Endothelial cell of umbilical vein (primary cell): ENCODE measurements at regions not wholly inside any gene's neighbourhood (a gene's known extent, or its start where the extent isn't known, plus 50 kb on each side); places are given as distances from the start of the nearest gene placed in this dataset.

Source experiments
- BruUV-seq: library from RNA; stranded (reverse); fragments of 400-500 nt; replicated peaks from 2 replicates; lab custom pipeline; 2021; lab: Mats Ljungman, UMichigan
- CTCF ChIA-PET: fragments of 300-600, 350-600 bp; sonication (Branson Sonifier 250); formaldehyde crosslinking; loops from one replicate; lab custom pipeline; 2021; ENCODE audit warnings: antibody characterized with exemption, inconsistent platforms; lab: Charles Lee
- POLR2A ChIA-PET: fragments of 300-600, 350-600 bp; sonication (Branson Sonifier 250); formaldehyde crosslinking; loops from one replicate; lab custom pipeline; 2021; ENCODE audit warnings: antibody characterized with exemption, inconsistent platforms; lab: Charles Lee
- DNase-seq: peaks from one replicate; pipeline ENCODE4 v3.0.0-alpha.2; 2011; ENCODE audit warnings: low read depth, low spot score
- FAIRE-seq: peaks from 2 replicates; lab custom pipeline; 2011; peaks lifted over from hg19 to GRCh38; lab: Jason Lieb, UNC
- H2AFZ ChIP-seq: 2 replicates; pipeline ENCODE4 v1.6.0; 2012; ENCODE audit warnings: low read depth, low read length, control low read depth, inconsistent platforms
- H3K27ac ChIP-seq: 2 replicates; pipeline ENCODE4 v1.5.1; 2011; ENCODE audit warnings: low read depth, mild to moderate bottlenecking, control low read depth, low read length, moderate library complexity; ENCODE audit not compliant: insufficient read depth
- H3K27me3 ChIP-seq, 2 experiments: 2 replicates each; pipeline versions ENCODE4 v1.6.0 to v1.6.1; 2011; ENCODE audit warnings: low read length in 2 of 2, mixed read lengths in 1 of 2; ENCODE audit not compliant: control insufficient read depth in 2 of 2, insufficient read depth in 2 of 2
- H3K36me3 ChIP-seq, 2 experiments: 2 replicates in 1 of 2; 3 replicates in 1 of 2; pipeline ENCODE4 v1.5.1; 2011; ENCODE audit warnings: low read length in 2 of 2, mild to moderate bottlenecking in 1 of 2, moderate library complexity in 1 of 2; ENCODE audit not compliant: control insufficient read depth in 2 of 2, insufficient read depth in 2 of 2; ENCODE audit errors: extremely low read depth in 1 of 2
- H3K4me1 ChIP-seq: 3 replicates; pipeline ENCODE4 v1.5.1; 2011; ENCODE audit warnings: mild to moderate bottlenecking, low read length; ENCODE audit not compliant: control insufficient read depth, insufficient read depth; ENCODE audit errors: extremely low read depth
- H3K4me2 ChIP-seq: 2 replicates; pipeline ENCODE4 v1.6.1; 2011; ENCODE audit warnings: low read length, control low read depth, mixed read lengths; ENCODE audit not compliant: insufficient read depth
- H3K4me3 ChIP-seq, 3 experiments: fragments of 200-600 bp in 1 of 3; sonication (generic), shearing (Covaris generic) in 1 of 3; replicated peaks in 1 of 3; 2 replicates each; pipeline ENCODE4 v1.5.1; 2011 to 2016; ENCODE audit warnings: control low read depth in 3 of 3, low read length in 3 of 3, mild to moderate bottlenecking in 2 of 3, inconsistent platforms in 1 of 3, low read depth in 1 of 3, moderate library complexity in 1 of 3; ENCODE audit not compliant: insufficient read depth in 1 of 3
- H3K79me2 ChIP-seq: 2 replicates; pipeline ENCODE4 v1.6.0; 2012; ENCODE audit warnings: low read length, inconsistent platforms; ENCODE audit not compliant: control insufficient read depth, insufficient read depth
- H3K9ac ChIP-seq: replicated peaks from 2 replicates; pipeline ENCODE3; 2011; ENCODE audit warnings: low read length, control low read depth; ENCODE audit not compliant: insufficient read depth; ENCODE audit errors: extremely low read depth
- H3K9me1 ChIP-seq: replicated peaks from 3 replicates; pipeline ENCODE4 v1.6.0; 2011; ENCODE audit warnings: mild to moderate bottlenecking, low read length; ENCODE audit not compliant: control insufficient read depth, insufficient read depth; ENCODE audit errors: extremely low read depth
- H3K9me3 ChIP-seq: replicated peaks from 2 replicates; pipeline ENCODE4 v1.5.1; 2012; ENCODE audit warnings: low read length, inconsistent platforms; ENCODE audit not compliant: control insufficient read depth, insufficient read depth
- H4K20me1 ChIP-seq: replicated peaks from 2 replicates; pipeline ENCODE3; 2011; ENCODE audit warnings: mild to moderate bottlenecking, low read length; ENCODE audit not compliant: control insufficient read depth, insufficient read depth; ENCODE audit errors: extremely low read depth
- EZH2 ChIP-seq: IDR thresholded peaks from 2 replicates; pipeline ENCODE4 v1.6.1; 2012; ENCODE audit warnings: borderline replicate concordance, low read depth, mild to moderate bottlenecking, moderate library complexity, low read length, inconsistent platforms; ENCODE audit not compliant: severe bottlenecking
- FOS ChIP-seq: IDR thresholded peaks from 2 replicates; pipeline ENCODE4 v1.6.1; 2011; ENCODE audit warnings: mild to moderate bottlenecking, low read length, moderate library complexity, borderline replicate concordance; ENCODE audit not compliant: insufficient read depth
- GATA2 ChIP-seq: IDR thresholded peaks from 2 replicates; pipeline ENCODE4 v1.7.0; 2011; ENCODE audit warnings: low read depth, mild to moderate bottlenecking, moderate library complexity, mixed read lengths, low read length; ENCODE audit not compliant: insufficient read length, insufficient read depth
- JUN ChIP-seq: IDR thresholded peaks from 2 replicates; pipeline ENCODE4 v1.6.1; 2011; ENCODE audit warnings: borderline replicate concordance, low read depth; ENCODE audit not compliant: insufficient read length, insufficient read depth
- MYC ChIP-seq: IDR thresholded peaks from one replicate; pipeline ENCODE4 v1.6.1; 2011; ENCODE audit warnings: mild to moderate bottlenecking, low read depth, low read length
- POLR2A ChIP-seq: IDR thresholded peaks from 2 replicates; pipeline ENCODE4 v1.6.1; 2012; ENCODE audit warnings: low read depth, mild to moderate bottlenecking, control low read depth, low read length
- POLR2AphosphoS5 ChIP-seq: IDR thresholded peaks from 2 replicates; pipeline ENCODE4 v1.6.1; 2012; ENCODE audit warnings: low read depth, mild to moderate bottlenecking, control low read depth, low read length, moderate library complexity; ENCODE audit not compliant: insufficient read depth
- dilution Hi-C: fragments of 300-500 bp; cut with MboI; formaldehyde crosslinking; loops from one replicate; pipeline ENCODE4 v1.15.0; 2019; ENCODE audit warnings: low sequenced_read_pairs; ENCODE audit not compliant: extremely low pct_ligation_motif_present
- intact Hi-C: fragments of 100-400 bp; cut with micrococcal nuclease; formaldehyde crosslinking; loops from one replicate; pipeline ENCODE4 v1.10.0; 2022
- TF ChIP-seq, protein P1 (sequence below): IDR thresholded peaks from 2 replicates; pipeline ENCODE4 v1.6.1; 2011; ENCODE audit not compliant: insufficient read depth, insufficient read length
- TF ChIP-seq, protein P2 (sequence below), 2 donors: IDR thresholded peaks; 1 replicate in 1 of 2; 2 replicates in 1 of 2; pipeline ENCODE4 v1.5.1; 2011; ENCODE audit warnings: low read length in 2 of 2, mild to moderate bottlenecking in 2 of 2, moderate library complexity in 2 of 2, control low read depth in 1 of 2, inconsistent platforms in 1 of 2, low read depth in 1 of 2; ENCODE audit not compliant: insufficient read depth in 1 of 2; ENCODE audit errors: extremely low read depth in 1 of 2

DNA sequence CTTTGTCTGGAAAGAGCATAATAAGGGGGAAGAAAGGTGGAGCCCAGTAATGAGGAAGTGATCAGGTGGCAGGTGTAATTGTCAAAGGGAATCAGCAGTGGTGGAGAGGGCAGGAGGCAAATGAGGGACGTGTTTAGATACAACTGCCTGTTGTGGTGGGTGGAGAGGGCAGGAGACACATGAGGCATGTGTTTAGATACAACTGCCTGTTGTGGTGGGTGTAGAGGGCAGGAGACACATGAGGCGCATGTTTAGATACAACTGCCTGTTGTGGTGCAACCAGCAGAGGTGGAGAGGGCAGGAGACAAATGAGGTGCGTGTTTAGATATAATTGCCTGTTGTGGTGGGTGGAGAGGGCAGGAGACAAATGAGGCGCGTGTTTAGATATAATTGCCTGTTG lies 173.1 kb downstream of the ANKRD30B start:
- Histone ChIP-seq H3K36me3 (no peaks in the 10 kb centered on the region), H3K27me3 (no peaks in the 10 kb centered on the region), H3K9me3 (peaks cover 2% of the 10 kb centered on the region), H3K79me2 (no peaks in the 10 kb centered on the region), H3K9ac (no peak overlapping the region), H3K4me3 (no peak overlapping the region), H4K20me1 (no peaks in the 10 kb centered on the region), H3K9me1 (no peaks in the 10 kb centered on the region), H3K4me2 (no peak overlapping the region), H3K27ac (no peak overlapping the region), H2AFZ (no peak overlapping the region), H3K4me1 (no peaks in the 10 kb centered on the region)
- no peak for DNase-seq
- CTCF ChIA-PET, result no interaction called here
- intact Hi-C loops, result loop anchor here (10.0 kb wide), 1 partner anchor 54 kb away; no protein-coding TSS in a partner anchor
- no TSS peak for BruUV-seq
- dilution Hi-C loops, result no loop called here
- POLR2A ChIA-PET, result no interaction called here
- no peak for FAIRE-seq
- TF ChIP-seq MYC (no peak), EZH2 (no peak), FOS (no peak), JUN (no peak), GATA2 (no peak), POLR2A (no peak), POLR2AphosphoS5 (no peak)
- TF ChIP-seq, protein P1, sequence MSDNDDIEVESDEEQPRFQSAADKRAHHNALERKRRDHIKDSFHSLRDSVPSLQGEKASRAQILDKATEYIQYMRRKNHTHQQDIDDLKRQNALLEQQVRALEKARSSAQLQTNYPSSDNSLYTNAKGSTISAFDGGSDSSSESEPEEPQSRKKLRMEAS, result no peak
- TF ChIP-seq, protein P2, sequence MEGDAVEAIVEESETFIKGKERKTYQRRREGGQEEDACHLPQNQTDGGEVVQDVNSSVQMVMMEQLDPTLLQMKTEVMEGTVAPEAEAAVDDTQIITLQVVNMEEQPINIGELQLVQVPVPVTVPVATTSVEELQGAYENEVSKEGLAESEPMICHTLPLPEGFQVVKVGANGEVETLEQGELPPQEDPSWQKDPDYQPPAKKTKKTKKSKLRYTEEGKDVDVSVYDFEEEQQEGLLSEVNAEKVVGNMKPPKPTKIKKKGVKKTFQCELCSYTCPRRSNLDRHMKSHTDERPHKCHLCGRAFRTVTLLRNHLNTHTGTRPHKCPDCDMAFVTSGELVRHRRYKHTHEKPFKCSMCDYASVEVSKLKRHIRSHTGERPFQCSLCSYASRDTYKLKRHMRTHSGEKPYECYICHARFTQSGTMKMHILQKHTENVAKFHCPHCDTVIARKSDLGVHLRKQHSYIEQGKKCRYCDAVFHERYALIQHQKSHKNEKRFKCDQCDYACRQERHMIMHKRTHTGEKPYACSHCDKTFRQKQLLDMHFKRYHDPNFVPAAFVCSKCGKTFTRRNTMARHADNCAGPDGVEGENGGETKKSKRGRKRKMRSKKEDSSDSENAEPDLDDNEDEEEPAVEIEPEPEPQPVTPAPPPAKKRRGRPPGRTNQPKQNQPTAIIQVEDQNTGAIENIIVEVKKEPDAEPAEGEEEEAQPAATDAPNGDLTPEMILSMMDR (IDR thresholded peaks at IDR 0.05; ENCODE audit: extremely low read depth in 1 of 2, insufficient read depth in 1 of 2, low read depth in 1 of 2, low read length in 2 of 2), result no peak
